Endodermal cell (in vitro differentiated cells): ENCODE measurements at regions not wholly inside any gene's neighbourhood (a gene's known extent, or its start where the extent isn't known, plus 50 kb on each side); places are given as distances from the start of the nearest gene placed in this dataset.
A peak's percentile ranks its signal among the peaks of the same experiment; 100 is the strongest.

Source experiments
- DNase-seq: peaks from one replicate; pipeline ENCODE4 v3.0.0-alpha.2; 2017
- H3K27ac ChIP-seq: 2 replicates; pipeline ENCODE4 v1.5.1; 2013; ENCODE audit warnings: mild to moderate bottlenecking, low read depth, low read length, moderate library complexity
- H3K27me3 ChIP-seq: 2 replicates; pipeline ENCODE4 v1.6.1; 2013; ENCODE audit warnings: mild to moderate bottlenecking, low read length, moderate library complexity; ENCODE audit not compliant: insufficient read depth, control insufficient read depth, poor library complexity, severe bottlenecking
- H3K36me3 ChIP-seq: 2 replicates; pipeline ENCODE4 v1.7.0; 2013; ENCODE audit warnings: mild to moderate bottlenecking, low read length, moderate library complexity; ENCODE audit not compliant: control insufficient read depth, insufficient read depth
- H3K4me1 ChIP-seq: one replicate; pipeline ENCODE4 v1.7.0; 2013; ENCODE audit warnings: low read length; ENCODE audit not compliant: control insufficient read depth, insufficient read depth
- H3K4me3 ChIP-seq: 2 replicates; pipeline ENCODE4 v1.5.1; 2013; ENCODE audit warnings: mild to moderate bottlenecking, low read length, moderate library complexity
- H3K9ac ChIP-seq: 2 replicates; pipeline ENCODE4 v1.6.1; 2013; ENCODE audit warnings: mild to moderate bottlenecking, low read length, moderate library complexity; ENCODE audit not compliant: poor library complexity, severe bottlenecking; ENCODE audit errors: extremely low read depth
- H3K9me3 ChIP-seq: 2 replicates; pipeline ENCODE4 v1.6.1; 2013; ENCODE audit warnings: mild to moderate bottlenecking, low read length, moderate library complexity; ENCODE audit not compliant: control insufficient read depth
- H3K27ac Mint-ChIP-seq: 2 replicates; pipeline ENCODE4 v1.8.0; 2020; ENCODE audit warnings: mixed read lengths
- H3K27me3 Mint-ChIP-seq: 2 replicates; pipeline ENCODE4 v1.8.0; 2021; ENCODE audit warnings: mild to moderate bottlenecking, mixed read lengths; ENCODE audit not compliant: insufficient read depth
- H3K36me3 Mint-ChIP-seq: 2 replicates; pipeline ENCODE4 v1.8.0; 2020; ENCODE audit warnings: low read depth, mixed read lengths
- H3K4me1 Mint-ChIP-seq: 2 replicates; pipeline ENCODE4 v1.8.0; 2020; ENCODE audit warnings: mixed read lengths
- H3K4me3 Mint-ChIP-seq: 2 replicates; pipeline ENCODE4 v1.8.0; 2020; ENCODE audit warnings: mild to moderate bottlenecking, moderate library complexity, mixed read lengths
- H3K9me3 Mint-ChIP-seq: 2 replicates; pipeline ENCODE4 v1.8.0; 2020; ENCODE audit warnings: mild to moderate bottlenecking, mixed read lengths
- CTCF ChIP-seq: fragments of 200-600 bp; sonication (generic); conservative IDR thresholded peaks from 2 replicates; pipeline ENCODE4 v1.5.0; 2021; ENCODE audit warnings: antibody characterized with exemption, mild to moderate bottlenecking
- WGBS, 2 experiments: methylation state at CpG; one replicate each; pipeline versions ENCODE4 v1.1.5 to v1.1.7; 2013; ENCODE audit warnings: missing lambda C conversion rate in 2 of 2, mixed read lengths in 1 of 2; ENCODE audit not compliant: insufficient coverage in 1 of 2, insufficient read length in 1 of 2; 5-methylcytosine and 5-hydroxymethylcytosine counted together

- peaks cover 10% of the 10 kb centered on the region for H3K36me3 Mint-ChIP-seq
- H3K27ac Mint-ChIP-seq = peak overlapping the region; percentile 75
- H3K27ac ChIP-seq = no peak overlapping the region
Observed at GRCh38 chr5:98085593-98085992, 687.9 kb upstream of the RGMB start.

DNA sequence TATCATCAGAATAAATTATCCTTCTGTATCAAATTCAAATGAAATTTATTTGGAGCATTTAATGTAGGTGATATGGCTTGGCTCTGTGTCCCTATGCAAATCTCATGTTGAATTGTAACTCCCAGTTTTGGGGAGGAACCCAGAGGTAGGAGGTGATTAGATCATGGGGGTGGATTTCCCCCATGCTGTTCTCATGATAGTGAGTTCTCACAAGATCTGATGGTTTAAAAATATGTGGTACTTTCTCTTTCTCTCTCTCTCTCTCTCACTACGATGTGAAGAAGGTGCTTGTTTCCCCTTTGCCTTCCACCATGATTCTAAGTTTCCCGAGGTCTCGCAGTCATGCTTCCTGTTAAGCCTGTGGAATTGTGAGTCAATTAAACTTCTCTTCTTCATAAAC, 678.4 kb upstream of the RGMB start:
- no peak for TF ChIP-seq CTCF
- no peaks in the 10 kb centered on the region for H3K27me3 ChIP-seq
- H3K9me3 ChIP-seq = no peaks in the 10 kb centered on the region
- no peak overlapping the region for H3K4me3 ChIP-seq
- Mint-ChIP-seq H3K4me1 (peaks cover 8% of the 10 kb centered on the region), H3K36me3 (peaks cover 12% of the 10 kb centered on the region), H3K27me3 (no peaks in the 10 kb centered on the region), H3K9me3 (peaks cover 6% of the 10 kb centered on the region), H3K27ac (no peak overlapping the region), H3K4me3 (no peak overlapping the region)
- H3K9ac ChIP-seq = no peak overlapping the region
- WGBS, 2 experiments = 71% methylated on average over 3 of the region's 3 CpGs; no CpG with 5 or more reads in 1 of the 2 experiments
- H3K4me1 ChIP-seq = no peaks in the 10 kb centered on the region
- no peaks in the 10 kb centered on the region for H3K36me3 ChIP-seq
- no peak for DNase-seq
- no peak overlapping the region for H3K27ac ChIP-seq

More at GRCh38 chr5:98085593-98085992, 687.9 kb upstream of the RGMB start:
- peaks cover 1% of the 10 kb centered on the region for H3K9me3 Mint-ChIP-seq
- WGBS, 2 experiments = 90 to 100% methylated on average over 1 to 2 of the region's 4 CpGs
- no peak for DNase-seq
- H3K4me3 ChIP-seq = no peak overlapping the region
- no peaks in the 10 kb centered on the region for H3K27me3 ChIP-seq
- H3K4me1 ChIP-seq = peaks cover 4% of the 10 kb centered on the region
- H3K4me1 Mint-ChIP-seq = peaks cover 15% of the 10 kb centered on the region
- H3K4me3 Mint-ChIP-seq = no peak overlapping the region
- no peaks in the 10 kb centered on the region for H3K9me3 ChIP-seq
- TF ChIP-seq CTCF = no peak
- H3K27me3 Mint-ChIP-seq = no peaks in the 10 kb centered on the region
- H3K9ac ChIP-seq = no peak overlapping the region
- no peaks in the 10 kb centered on the region for H3K36me3 ChIP-seq

- Histone ChIP-seq H3K9ac (no peak overlapping the region), H3K27ac (no peak overlapping the region), H3K36me3 (no peaks in the 10 kb centered on the region), H3K4me1 (no peaks in the 10 kb centered on the region), H3K4me3 (no peak overlapping the region), H3K27me3 (no peaks in the 10 kb centered on the region), H3K9me3 (no peaks in the 10 kb centered on the region)
- Mint-ChIP-seq H3K27ac (no peak overlapping the region), H3K4me1 (peaks cover 8% of the 10 kb centered on the region), H3K4me3 (no peak overlapping the region), H3K36me3 (peaks cover 9% of the 10 kb centered on the region), H3K9me3 (peaks cover 6% of the 10 kb centered on the region), H3K27me3 (no peaks in the 10 kb centered on the region)
- DNase-seq = no peak
- 91% methylated on average over 1 of the region's 1 CpG for WGBS, 2 experiments
- no peak for TF ChIP-seq CTCF
Observed at GRCh38 chr5:98096155-98096554, 677.3 kb upstream of the RGMB start.
